ENCODE measurements at regions not wholly inside any gene's neighbourhood (a gene's known extent, or its start where the extent isn't known, plus 50 kb on each side); places are given as distances from the start of the nearest gene placed in this dataset.

DNA sequence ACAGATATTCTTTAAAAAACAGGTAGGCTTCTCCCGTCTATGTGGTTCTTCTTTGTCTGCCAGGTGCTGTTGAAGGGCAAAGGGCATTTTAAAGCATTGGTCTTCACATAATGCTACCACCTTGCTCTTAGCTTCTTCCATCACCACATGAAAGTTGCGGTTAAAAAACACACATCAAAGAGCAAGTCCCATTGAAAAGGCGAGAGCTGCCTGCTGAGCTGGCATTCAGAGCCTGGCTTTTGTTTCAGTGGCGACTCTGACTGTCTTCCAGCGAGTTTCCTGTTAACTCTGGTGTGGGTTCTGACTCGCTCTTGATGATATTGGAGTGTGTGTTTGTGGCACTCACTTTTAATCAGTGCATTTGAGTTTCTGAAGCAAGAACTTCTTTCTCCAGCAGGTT lies 624.9 kb upstream of the FANCL start:
- in situ Hi-C loops (cut with HindIII; ENCODE audit: low pct_unique_long_range_greater_than_20kb, low sequenced_read_pairs), result no loop called here
- DNase-seq (ENCODE audit: low read depth, low spot score), result no peak

DNA sequence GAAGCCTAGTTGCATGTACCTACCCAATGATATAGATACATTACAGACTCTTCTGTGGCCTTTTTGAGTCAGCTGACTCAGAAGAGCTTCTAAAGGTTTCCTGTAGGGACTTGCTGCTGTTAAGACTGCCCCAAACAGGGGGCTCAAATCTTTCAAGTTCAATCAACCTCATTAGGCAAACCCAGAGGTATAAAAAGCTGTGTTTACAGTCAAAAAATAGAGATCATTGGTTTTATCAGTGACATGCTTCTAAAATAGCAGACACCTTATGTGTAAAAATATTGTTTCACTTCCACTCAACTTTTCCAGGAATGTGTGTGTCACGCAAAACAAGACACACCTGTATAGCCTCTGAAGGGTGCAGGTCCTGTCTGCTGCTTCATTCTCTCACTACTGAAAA lies 624.3 kb upstream of the FANCL start:
- no peak for DNase-seq (ENCODE audit: low read depth, low spot score)
- in situ Hi-C loops (cut with HindIII; ENCODE audit: low pct_unique_long_range_greater_than_20kb, low sequenced_read_pairs), result no loop called here

DNA sequence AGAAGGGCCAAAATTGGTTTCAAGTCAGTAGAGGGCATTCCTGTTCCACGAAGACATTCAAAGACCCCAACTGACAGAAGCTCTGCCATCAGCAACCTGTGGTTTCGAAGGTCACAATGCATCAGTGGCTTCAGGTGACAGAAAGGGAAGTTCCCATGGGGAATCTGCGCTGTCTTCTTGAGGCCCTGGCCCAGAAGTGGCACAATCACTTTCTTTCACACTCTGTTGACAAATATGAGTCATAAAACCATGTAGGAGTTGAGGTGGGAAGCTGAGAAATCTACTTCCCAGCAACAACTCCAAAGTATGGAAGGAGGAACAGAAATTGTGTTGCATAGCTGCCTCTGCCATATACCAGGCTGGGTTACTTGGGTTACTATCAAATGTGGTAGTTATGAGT lies 621.1 kb upstream of the FANCL start:
- in situ Hi-C loops (cut with HindIII; ENCODE audit: low pct_unique_long_range_greater_than_20kb, low sequenced_read_pairs), result no loop called here
- no peak for DNase-seq (ENCODE audit: low read depth, low spot score)

DNA sequence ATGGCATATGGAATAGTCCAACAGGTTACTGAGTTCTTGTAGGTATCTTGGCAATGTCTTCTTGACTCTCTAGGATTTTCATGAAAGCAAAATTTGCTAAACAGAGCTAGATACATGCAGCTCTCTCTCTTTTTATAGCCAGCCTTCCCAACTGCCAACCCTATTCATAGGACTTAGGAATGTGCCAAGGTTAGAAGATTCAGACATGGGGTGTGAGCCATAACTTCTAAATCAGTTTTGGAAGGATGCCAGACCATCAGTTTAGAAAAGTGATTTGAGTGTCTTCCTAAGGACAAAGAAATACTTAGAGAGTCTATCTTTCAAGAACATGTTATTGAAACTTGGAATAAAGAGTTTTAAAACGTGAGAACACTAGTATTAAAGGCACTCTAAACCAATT lies 619.5 kb upstream of the FANCL start:
- in situ Hi-C loops (cut with HindIII; ENCODE audit: low pct_unique_long_range_greater_than_20kb, low sequenced_read_pairs), result no loop called here
- DNase-seq (ENCODE audit: low read depth, low spot score), result no peak

DNA sequence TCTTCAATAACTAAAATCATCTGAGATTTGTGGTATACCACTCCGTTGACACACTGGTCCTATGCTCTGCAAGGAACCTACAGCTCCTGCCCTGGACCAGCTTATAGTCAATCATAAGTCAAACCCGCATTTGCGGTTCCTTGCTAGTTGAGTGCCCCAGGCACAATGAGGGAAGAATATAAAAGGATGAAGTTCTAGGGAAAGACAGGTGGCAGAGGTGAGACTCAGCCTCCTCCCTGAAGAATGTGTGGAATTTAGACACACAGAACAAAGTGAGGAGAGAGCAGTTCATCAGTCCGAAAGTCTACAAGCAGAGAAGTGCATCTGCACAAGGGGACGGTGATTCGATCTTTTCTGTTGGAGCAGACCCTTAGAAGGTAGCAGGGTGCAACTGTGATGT lies 615.0 kb upstream of the FANCL start:
- in situ Hi-C loops (cut with HindIII; ENCODE audit: low pct_unique_long_range_greater_than_20kb, low sequenced_read_pairs), result no loop called here
- DNase-seq (ENCODE audit: low read depth, low spot score), result no peak

DNA sequence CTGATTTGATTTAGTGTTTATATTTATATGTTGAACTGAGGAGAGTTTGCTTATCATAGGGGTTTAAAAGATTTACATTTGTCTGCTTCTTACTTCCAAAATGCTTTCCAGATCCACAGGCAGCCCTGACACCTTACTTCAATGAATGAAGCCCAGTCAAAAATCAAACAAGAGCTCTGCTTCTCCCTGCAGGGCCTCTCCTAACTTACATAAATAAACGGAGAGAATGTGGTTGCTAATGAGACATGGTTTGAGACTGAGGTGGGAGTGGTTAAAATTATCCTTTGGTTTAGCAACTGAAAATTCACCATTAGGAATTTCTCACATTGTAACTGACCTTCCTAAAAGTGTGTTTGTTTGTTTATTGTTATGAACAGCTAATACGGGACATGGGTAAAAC lies 612.3 kb upstream of the FANCL start:
- in situ Hi-C loops (cut with HindIII; ENCODE audit: low pct_unique_long_range_greater_than_20kb, low sequenced_read_pairs), result no loop called here
- DNase-seq (ENCODE audit: low read depth, low spot score), result no peak

DNA sequence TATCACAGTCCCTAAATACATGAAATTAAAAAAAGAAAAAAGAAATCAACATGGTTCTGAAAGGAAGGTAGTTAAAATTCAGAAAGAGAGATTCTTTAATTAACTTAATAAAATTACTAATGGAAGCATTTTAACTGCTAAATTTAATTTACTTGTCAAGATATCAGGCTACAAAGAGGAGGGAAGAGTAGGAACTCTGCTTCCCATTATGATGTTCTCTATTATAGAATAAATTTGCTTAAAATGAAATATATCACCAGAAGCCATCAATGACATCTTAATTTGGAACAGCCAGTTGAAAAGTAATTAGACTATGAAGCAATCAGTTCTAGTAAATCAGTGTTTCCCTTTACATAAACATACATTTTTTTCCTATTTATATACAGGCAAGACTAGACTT lies 611.8 kb upstream of the FANCL start:
- in situ Hi-C loops (cut with HindIII; ENCODE audit: low pct_unique_long_range_greater_than_20kb, low sequenced_read_pairs), result no loop called here
- DNase-seq (ENCODE audit: low read depth, low spot score), result no peak

DNA sequence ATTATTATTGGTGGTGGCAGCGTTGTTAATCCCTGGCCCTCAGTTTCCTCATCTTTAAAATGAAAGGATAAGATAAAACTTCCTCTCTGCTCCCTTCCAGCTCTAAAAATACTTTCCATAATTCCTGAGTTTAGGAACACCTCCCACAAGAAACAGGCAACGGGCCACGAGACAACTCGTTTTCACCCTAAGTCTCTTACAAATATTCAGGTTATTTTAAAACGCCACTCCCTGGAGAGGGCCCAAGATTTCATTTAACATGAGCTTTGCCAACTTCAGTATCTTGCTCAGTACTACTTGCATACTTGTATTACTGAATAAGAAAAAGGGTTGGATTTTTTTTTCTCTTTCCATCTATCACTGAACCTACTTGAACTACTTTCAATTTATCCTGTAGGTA lies 611.1 kb upstream of the FANCL start:
- DNase-seq (ENCODE audit: low read depth, low spot score), result no peak
- in situ Hi-C loops (cut with HindIII; ENCODE audit: low pct_unique_long_range_greater_than_20kb, low sequenced_read_pairs), result no loop called here

DNA sequence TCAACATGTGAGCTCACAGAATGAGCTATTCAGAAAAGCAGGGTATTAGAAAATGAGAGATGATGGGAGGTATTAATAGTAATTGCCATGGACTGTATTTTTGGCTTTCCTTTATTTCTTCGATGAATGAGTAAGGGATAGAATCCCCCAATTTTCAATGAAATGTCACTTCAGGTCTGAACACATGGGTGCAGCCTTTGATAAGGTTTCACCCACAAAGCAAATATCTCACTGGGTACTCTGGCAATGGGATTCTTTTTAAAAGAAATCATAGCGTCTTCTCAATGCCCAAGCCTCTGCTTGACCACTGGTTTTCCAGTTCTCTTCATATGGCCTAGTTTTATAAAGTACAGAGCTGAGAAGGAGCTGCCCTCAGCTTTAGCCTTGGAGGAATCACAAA lies 610.5 kb upstream of the FANCL start:
- no peak for DNase-seq (ENCODE audit: low read depth, low spot score)
- in situ Hi-C loops (cut with HindIII; ENCODE audit: low pct_unique_long_range_greater_than_20kb, low sequenced_read_pairs), result no loop called here

DNA sequence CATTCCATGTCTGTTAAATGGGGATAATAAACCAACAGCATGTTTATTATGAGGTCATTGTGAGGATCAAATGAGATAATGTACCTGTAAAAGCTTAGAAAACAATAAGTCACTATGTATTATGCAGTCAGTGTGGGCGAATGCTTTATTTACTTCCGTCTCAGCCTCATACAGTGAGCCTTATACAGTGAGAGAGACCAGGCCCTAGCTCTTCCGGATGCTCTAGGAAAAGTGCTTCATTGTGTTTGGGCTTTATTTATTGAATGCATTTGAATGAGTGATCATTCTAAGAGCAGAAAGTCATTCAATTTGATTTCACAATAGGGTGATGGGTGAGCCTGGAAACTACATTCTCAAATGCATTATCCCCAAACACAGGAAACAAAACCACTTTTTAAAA lies 603.9 kb upstream of the FANCL start:
- in situ Hi-C loops (cut with HindIII; ENCODE audit: low pct_unique_long_range_greater_than_20kb, low sequenced_read_pairs), result no loop called here
- DNase-seq (ENCODE audit: low read depth, low spot score), result peak; percentile 89

DNA sequence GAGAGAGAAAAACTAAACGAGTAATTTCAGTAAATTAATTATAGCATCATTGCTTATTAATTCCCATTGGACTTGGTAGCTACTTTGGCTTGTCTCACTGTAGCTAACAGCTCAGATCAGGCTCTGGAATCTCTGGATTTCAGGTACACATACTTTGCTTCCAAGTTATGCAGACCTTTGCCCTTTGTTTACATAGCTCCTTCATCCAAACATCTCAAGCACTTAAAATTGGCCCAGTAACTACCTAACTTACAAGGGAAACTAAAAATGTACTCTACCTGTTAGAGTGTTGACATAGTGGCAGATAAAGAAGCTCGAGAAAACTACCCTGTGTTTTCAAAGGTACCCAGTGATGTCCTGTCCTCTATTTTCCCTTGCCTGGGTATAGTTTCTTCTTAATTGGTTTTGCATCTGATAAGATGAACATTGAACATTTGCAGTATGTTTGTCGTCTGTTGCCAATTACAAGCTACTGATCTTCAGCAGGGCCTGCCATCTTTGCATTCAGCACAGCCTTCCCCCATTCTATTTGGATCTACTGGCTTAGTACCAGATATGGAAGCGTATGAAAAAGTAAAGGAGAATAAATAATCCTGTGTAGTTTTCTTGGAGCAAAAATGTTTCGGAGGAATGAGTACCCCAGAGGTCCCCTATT lies 601.5 kb upstream of the FANCL start:
- DNase-seq (ENCODE audit: low read depth, low spot score), result no peak
- in situ Hi-C loops (cut with HindIII; ENCODE audit: low pct_unique_long_range_greater_than_20kb, low sequenced_read_pairs), result no loop called here

DNA sequence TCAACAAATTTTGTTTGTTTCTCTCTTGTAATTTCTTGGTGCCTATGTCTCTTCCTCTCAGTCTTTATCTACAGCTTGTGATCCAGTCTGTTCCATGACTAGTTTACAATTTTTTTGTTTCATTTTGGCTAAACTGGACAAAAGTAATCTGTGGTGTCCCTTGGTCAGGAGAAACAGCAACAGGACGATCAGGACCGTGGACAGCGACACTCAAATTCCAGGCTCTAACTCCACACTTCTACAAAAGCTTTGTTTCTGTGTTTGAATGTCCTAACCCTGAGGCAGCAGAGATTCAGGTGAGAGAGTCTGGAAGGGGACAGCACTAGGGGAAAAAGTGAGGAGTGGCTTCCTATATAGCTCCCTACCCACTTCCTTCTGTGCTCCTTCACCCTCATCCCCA lies 593.3 kb upstream of the FANCL start:
- in situ Hi-C loops (cut with HindIII; ENCODE audit: low pct_unique_long_range_greater_than_20kb, low sequenced_read_pairs), result no loop called here
- peak; percentile 31 for DNase-seq (ENCODE audit: low read depth, low spot score)

DNA sequence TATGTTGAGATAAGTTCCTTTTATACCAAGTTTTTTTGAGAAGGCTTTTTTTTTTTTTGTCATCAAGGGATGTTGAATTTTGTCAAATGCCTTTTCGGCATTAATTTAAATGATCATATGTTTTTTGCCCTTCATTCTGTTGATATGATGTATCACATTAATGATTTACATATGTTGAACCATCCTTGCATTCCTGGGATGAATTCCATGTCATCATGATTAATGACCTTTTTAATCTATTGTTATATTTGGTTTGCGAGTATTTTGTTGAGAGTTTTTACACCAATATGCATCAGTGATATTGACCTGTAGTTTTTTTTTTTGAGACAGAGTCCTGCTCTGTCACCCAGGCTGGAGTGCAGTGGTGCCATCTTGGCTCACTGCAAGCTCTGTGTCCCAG lies 585.7 kb upstream of the FANCL start:
- in situ Hi-C loops (cut with HindIII; ENCODE audit: low pct_unique_long_range_greater_than_20kb, low sequenced_read_pairs), result no loop called here
- no peak for DNase-seq (ENCODE audit: low read depth, low spot score)

DNA sequence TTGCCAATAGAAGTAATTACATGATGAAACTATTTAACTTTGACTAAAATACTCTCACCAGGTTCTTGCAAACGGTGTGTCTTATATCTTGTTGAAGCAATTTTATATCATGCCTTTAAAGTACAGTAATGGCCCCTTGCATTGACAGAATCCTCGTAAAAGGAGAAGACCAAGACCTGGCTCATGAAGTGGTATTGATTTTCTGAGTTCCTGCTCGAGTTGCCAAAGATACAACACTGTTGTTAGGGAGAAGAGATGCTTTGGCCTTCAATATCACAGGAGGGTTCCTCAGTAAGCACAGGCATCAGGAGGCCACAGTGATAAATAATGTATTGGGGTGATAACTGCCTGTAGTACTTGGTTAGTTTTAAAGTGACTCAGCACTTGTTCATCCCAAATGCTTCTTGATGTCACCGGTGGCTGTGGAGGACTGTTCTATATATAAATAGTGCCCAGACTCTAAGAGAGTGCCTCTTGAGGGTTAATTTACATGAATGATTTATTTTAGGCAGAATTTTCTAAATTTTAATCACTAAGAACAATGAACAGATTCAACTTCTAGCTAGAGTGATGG lies 571.7 kb upstream of the FANCL start:
- in situ Hi-C loops (cut with HindIII; ENCODE audit: low pct_unique_long_range_greater_than_20kb, low sequenced_read_pairs), result no loop called here
- DNase-seq (ENCODE audit: low read depth, low spot score), result no peak

DNA sequence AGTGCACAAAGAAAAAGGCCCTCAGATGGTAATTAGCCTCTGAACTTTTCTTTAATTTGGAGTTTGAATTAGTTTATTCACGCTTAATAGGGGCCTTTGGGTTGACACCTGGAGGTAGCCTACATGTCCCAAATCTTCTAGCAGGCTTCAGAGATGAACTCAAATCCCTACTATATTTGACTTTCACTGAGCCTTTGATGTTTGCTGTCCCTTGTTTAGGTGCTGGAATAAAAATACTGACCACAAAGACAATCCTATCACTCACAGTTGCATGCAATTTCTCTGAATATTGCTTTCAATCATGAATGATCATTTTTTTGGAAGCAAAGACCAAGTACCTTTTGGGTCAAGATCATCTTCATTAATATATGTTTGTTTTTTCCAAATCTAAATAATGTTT lies 564.0 kb upstream of the FANCL start:
- no peak for DNase-seq (ENCODE audit: low read depth, low spot score)
- in situ Hi-C loops (cut with HindIII; ENCODE audit: low pct_unique_long_range_greater_than_20kb, low sequenced_read_pairs), result loop anchor here (5.0 kb wide), 1 partner anchor 43 kb away; no protein-coding TSS in a partner anchor

DNA sequence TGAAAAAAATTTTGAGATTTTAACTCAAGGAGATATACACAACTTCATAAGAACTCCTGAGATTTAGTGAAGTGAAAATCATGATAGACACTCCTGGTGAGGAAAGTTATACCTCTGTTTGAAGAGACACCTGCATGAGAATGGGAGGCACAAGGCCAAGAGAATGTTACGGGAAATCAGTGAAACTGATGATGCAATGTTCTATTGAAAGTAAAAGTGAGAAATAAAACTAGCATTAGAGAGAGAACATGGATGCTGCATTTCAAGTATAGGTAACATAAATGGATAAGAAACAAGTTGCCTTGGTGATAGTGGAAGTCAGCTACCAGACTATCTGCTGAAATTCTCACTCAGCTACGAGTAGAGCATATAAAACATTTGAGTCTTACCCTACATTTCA lies 562.1 kb upstream of the FANCL start:
- DNase-seq (ENCODE audit: low read depth, low spot score), result no peak
- in situ Hi-C loops (cut with HindIII; ENCODE audit: low pct_unique_long_range_greater_than_20kb, low sequenced_read_pairs), result no loop called here

DNA sequence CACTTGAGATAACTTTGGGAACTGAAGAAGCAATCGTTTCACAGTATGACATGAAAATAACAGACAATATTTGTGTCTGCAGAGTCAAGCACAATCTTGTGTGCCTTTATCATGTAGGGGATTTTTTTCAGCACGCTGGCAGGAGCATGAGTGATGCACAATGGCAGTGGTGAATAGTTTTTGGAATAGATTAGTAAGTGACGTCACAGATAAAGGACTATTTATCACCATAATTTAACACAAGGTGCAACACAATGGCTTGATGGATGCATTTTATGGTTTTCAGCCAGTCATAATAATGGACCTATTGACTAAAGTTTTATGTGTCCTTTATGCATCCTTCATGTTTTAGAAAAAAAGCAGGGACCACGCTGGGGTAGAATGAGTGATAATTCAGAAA lies 559.8 kb upstream of the FANCL start:
- in situ Hi-C loops (cut with HindIII; ENCODE audit: low pct_unique_long_range_greater_than_20kb, low sequenced_read_pairs), result no loop called here
- DNase-seq (ENCODE audit: low read depth, low spot score), result no peak

DNA sequence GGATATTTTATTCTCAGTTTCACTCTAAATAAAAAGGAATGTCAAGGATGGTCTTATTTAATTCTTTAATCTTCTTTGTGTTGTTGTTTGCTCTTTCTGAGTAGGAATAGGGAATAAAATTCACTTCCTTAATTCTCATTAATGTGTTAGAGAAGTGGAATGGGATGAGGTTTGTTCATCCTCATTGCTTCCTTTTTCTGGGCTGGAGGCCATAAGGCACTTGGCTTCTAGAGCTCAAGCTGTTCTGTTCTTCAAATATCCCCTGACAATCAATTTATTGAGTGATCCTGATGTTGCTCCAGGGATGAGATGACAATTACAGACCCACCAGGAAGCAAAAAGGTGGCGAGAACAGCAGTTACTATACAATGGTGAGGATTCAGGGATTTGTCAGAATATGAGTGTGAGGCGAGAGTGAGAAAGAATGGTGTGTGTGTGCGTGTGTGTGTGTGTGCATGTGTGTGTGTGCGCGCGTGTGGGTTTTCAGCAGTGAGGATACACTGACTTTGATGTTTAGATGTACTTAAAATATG lies 557.6 kb upstream of the FANCL start:
- no peak for DNase-seq (ENCODE audit: low read depth, low spot score)
- in situ Hi-C loops (cut with HindIII; ENCODE audit: low pct_unique_long_range_greater_than_20kb, low sequenced_read_pairs), result no loop called here

DNA sequence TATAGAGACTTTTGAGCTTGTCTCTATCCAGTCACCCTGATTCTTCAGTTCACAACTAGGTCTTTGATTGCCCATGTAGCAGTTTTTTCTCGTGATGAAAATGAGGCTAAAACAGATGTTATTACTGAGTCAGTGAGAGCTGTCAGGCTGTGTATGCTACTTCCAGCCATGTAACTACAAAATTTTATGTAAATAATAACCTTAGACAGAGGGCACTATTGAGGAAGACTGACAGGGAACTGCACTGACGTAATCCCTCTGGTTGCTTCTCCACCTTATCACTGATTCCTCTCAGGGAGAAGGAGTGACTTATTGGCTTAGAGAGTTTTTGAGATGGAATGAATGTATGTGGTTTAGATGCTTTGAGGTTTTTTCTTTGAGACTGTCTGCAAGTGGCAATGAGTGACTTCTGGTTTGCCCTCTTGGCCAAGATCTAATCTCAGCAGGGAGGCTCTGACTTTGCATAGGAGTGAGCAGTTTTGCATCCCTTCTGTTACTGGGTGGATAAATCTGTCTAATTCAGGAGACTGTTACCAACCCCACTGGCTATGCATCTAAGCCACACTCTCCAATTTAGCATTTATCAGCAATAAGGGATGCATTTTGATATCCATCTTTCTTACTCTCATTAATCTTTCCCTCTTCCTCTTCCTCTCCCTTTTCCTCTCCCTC lies 555.2 kb upstream of the FANCL start:
- in situ Hi-C loops (cut with HindIII; ENCODE audit: low pct_unique_long_range_greater_than_20kb, low sequenced_read_pairs), result no loop called here
- peak; percentile 51 for DNase-seq (ENCODE audit: low read depth, low spot score)
